CD4-positive, alpha-beta T cell (primary cell): ENCODE measurements at regions not wholly inside any gene's neighbourhood (a gene's known extent, or its start where the extent isn't known, plus 50 kb on each side); places are given as distances from the start of the nearest gene placed in this dataset.

Source experiments
- ATAC-seq: fragments of 200-7000 bp; cut with Tn5 transposase; one replicate; pipeline ENCODE4 v1.10.0; 2022; ENCODE audit warnings: mild to moderate bottlenecking; ENCODE audit not compliant: poor library complexity
- CTCF ChIA-PET: fragments of 350-600 bp; sonication (Branson Sonifier 250); formaldehyde crosslinking; loops from one replicate; lab custom pipeline; 2021; ENCODE audit warnings: antibody characterized with exemption, inconsistent platforms; lab: Charles Lee
- POLR2A ChIA-PET: fragments of 350-600 bp; sonication (Branson Sonifier 250); formaldehyde crosslinking; loops from one replicate; lab custom pipeline; 2021; ENCODE audit warnings: antibody characterized with exemption, inconsistent platforms; lab: Charles Lee
- DNase-seq, 14 experiments: peaks; one replicate each; pipeline ENCODE4 v3.0.0-alpha.2; 2013 to 2020; ENCODE audit warnings: mixed read lengths in 2 of 14
- H3K27ac ChIP-seq, 2 donors: one replicate each; pipeline versions ENCODE4 v1.5.1 to v1.7.0; 2013; ENCODE audit warnings: low read length in 2 of 2, low read depth in 1 of 2, mild to moderate bottlenecking in 1 of 2
- H3K27me3 ChIP-seq, 2 experiments: 1 replicate in 1 of 2; 2 replicates in 1 of 2; pipeline versions ENCODE4 v1.6.1 to v1.7.0; 2013; ENCODE audit warnings: low read length in 2 of 2, control low read depth in 1 of 2, mild to moderate bottlenecking in 1 of 2, moderate library complexity in 1 of 2; ENCODE audit not compliant: insufficient read depth in 2 of 2, control insufficient read depth in 1 of 2
- H3K36me3 ChIP-seq: one replicate; pipeline ENCODE4 v1.6.1; 2013; ENCODE audit warnings: low read length, control low read depth; ENCODE audit not compliant: insufficient read depth
- H3K4me1 ChIP-seq: one replicate; pipeline ENCODE4 v1.6.1; 2013; ENCODE audit warnings: low read length, control low read depth; ENCODE audit not compliant: insufficient read depth
- H3K4me3 ChIP-seq: one replicate; pipeline ENCODE4 v1.5.1; 2013; ENCODE audit warnings: mild to moderate bottlenecking, low read length, moderate library complexity
- H3K9me3 ChIP-seq, 2 experiments: 1 replicate in 1 of 2; 2 replicates in 1 of 2; pipeline versions ENCODE4 v1.6.1 to v1.7.0; 2013; ENCODE audit warnings: low read length in 2 of 2, mild to moderate bottlenecking in 2 of 2, control low read depth in 1 of 2, moderate library complexity in 1 of 2; ENCODE audit not compliant: control insufficient read depth in 1 of 2, insufficient read depth in 1 of 2
- H3K27ac Mint-ChIP-seq: one replicate; pipeline ENCODE4 v1.8.0; 2020; ENCODE audit warnings: mixed read lengths
- H3K27me3 Mint-ChIP-seq: one replicate; pipeline ENCODE4 v1.8.0; 2021; ENCODE audit warnings: mixed read lengths
- H3K36me3 Mint-ChIP-seq: one replicate; pipeline ENCODE4 v1.8.0; 2021; ENCODE audit warnings: low read depth, mixed read lengths
- H3K4me1 Mint-ChIP-seq: one replicate; pipeline ENCODE4 v1.8.0; 2021; ENCODE audit warnings: low read depth, mixed read lengths
- H3K4me3 Mint-ChIP-seq: one replicate; pipeline ENCODE4 v1.8.0; 2020; ENCODE audit warnings: mild to moderate bottlenecking, mixed read lengths
- H3K9me3 Mint-ChIP-seq: one replicate; pipeline ENCODE4 v1.8.0; 2020; ENCODE audit warnings: mixed read lengths
- CTCF ChIP-seq: fragments of 200-600 bp; IDR thresholded peaks from one replicate; pipeline ENCODE4 v1.8.0; 2022; ENCODE audit warnings: antibody characterized with exemption, mild to moderate bottlenecking
- intact Hi-C, 2 experiments: fragments of 100-400 bp; cut with DNase I in 1 of 2; cut with micrococcal nuclease in 1 of 2; formaldehyde crosslinking; loops; one replicate each; pipeline versions ENCODE4 v1.15.1 to v1.9.0; 2023 to 2025; cut with DNase I, micrococcal nuclease

- H3K9me3 ChIP-seq = no peaks in the 10 kb centered on the region
- DNase-seq (no peak), ATAC-seq (no peak)
- H3K4me1 Mint-ChIP-seq = no peaks in the 10 kb centered on the region
- intact Hi-C loops = no loop called here
- no peak overlapping the region for H3K4me3 Mint-ChIP-seq
- CTCF ChIA-PET = no interaction called here
- H3K27ac ChIP-seq = no peak overlapping the region
- no peaks in the 10 kb centered on the region for H3K27me3 Mint-ChIP-seq
- H3K9me3 Mint-ChIP-seq = no peaks in the 10 kb centered on the region
- no peak overlapping the region for H3K27ac Mint-ChIP-seq
- H3K36me3 Mint-ChIP-seq = no peaks in the 10 kb centered on the region
- H3K4me3 ChIP-seq = no peak overlapping the region
- no peaks in the 10 kb centered on the region for H3K27me3 ChIP-seq
- POLR2A ChIA-PET = no interaction called here
- H3K36me3 ChIP-seq = no peaks in the 10 kb centered on the region
- no peaks in the 10 kb centered on the region for H3K4me1 ChIP-seq
- TF ChIP-seq CTCF = no peak
Measured at GRCh38 chr3:67192466-67192865, 194.4 kb downstream of the KBTBD8 start.

GRCh38 chr3:67196677-67197076, 198.6 kb downstream of the KBTBD8 start:
- H3K4me3 ChIP-seq = no peak overlapping the region
- Mint-ChIP-seq H3K4me1 (no peaks in the 10 kb centered on the region), H3K27ac (no peak overlapping the region), H3K4me3 (no peak overlapping the region), H3K36me3 (no peaks in the 10 kb centered on the region), H3K27me3 (no peaks in the 10 kb centered on the region), H3K9me3 (no peaks in the 10 kb centered on the region)
- H3K27me3 ChIP-seq = no peaks in the 10 kb centered on the region
- H3K27ac ChIP-seq = no peak overlapping the region
- no peaks in the 10 kb centered on the region for H3K36me3 ChIP-seq
- ATAC-seq (no peak), DNase-seq (no peak)
- H3K4me1 ChIP-seq = no peaks in the 10 kb centered on the region
- POLR2A ChIA-PET = no interaction called here
- intact Hi-C loops = no loop called here
- CTCF ChIA-PET = no interaction called here
- H3K9me3 ChIP-seq = no peaks in the 10 kb centered on the region
- TF ChIP-seq CTCF = no peak

GRCh38 chr3:67198374-67198773, 200.3 kb downstream of the KBTBD8 start:
- ATAC-seq (no peak), DNase-seq (no peak)
- intact Hi-C loops = no loop called here
- no peak overlapping the region for H3K4me3 ChIP-seq
- Mint-ChIP-seq H3K4me1 (no peaks in the 10 kb centered on the region), H3K36me3 (no peaks in the 10 kb centered on the region), H3K4me3 (no peak overlapping the region), H3K27me3 (no peaks in the 10 kb centered on the region), H3K27ac (no peak overlapping the region), H3K9me3 (no peaks in the 10 kb centered on the region)
- no peak for TF ChIP-seq CTCF
- no peaks in the 10 kb centered on the region for H3K4me1 ChIP-seq
- no peak overlapping the region for H3K27ac ChIP-seq
- ChIA-PET POLR2A (no interaction called here), CTCF (no interaction called here)
- H3K27me3 ChIP-seq = no peaks in the 10 kb centered on the region
- no peaks in the 10 kb centered on the region for H3K9me3 ChIP-seq
- H3K36me3 ChIP-seq = no peaks in the 10 kb centered on the region
